ENCODE measurements at regions not wholly inside any gene's neighbourhood (a gene's known extent, or its start where the extent isn't known, plus 50 kb on each side); places are given as distances from the start of the nearest gene placed in this dataset.

- H3K27ac ChIP-seq (replicated peaks) = no peak overlapping the region
- no peak overlapping the region for H3K4me3 ChIP-seq
- intact Hi-C loops (cut with micrococcal nuclease) = no loop called here
- H3K36me3 ChIP-seq = no peaks in the 10 kb centered on the region
- DNase-seq = no peak
- no peaks in the 10 kb centered on the region for H3K4me1 ChIP-seq
- H3K27me3 ChIP-seq (ENCODE audit: low read depth) = no peaks in the 10 kb centered on the region
- TF ChIP-seq CTCF (IDR thresholded peaks at IDR 0.05; ENCODE audit: borderline replicate concordance) = no peak
- H3K9me3 ChIP-seq (replicated peaks) = no peaks in the 10 kb centered on the region
Measured at GRCh38 chr11:112514011-112514740, 253.5 kb upstream of the PLET1 start.

DNA sequence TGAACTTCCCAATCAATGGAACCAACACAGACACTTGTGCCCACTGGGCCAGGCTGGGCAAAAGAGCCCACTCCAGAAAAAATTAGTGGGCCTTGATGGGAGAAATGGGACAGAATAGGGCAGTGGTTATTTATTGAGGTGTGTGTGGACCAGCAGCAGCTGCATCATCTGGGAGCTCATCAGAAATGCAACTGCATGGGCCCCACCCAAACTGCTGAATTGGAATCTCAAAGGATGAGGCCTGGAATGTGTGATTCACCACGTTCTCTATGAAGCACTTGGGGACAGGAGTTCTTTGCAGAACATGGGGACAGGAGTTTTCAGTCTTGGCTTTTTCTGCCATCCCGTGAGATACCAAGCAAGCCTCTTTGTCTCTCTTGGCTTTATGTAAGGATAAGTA is 255.6 kb upstream of the PLET1 start:
- Histone ChIP-seq H3K36me3 (no peaks in the 10 kb centered on the region), H3K4me1 (no peaks in the 10 kb centered on the region), H3K27ac (replicated peaks) (no peak overlapping the region), H3K27me3 (ENCODE audit: low read depth) (no peaks in the 10 kb centered on the region), H3K9me3 (replicated peaks) (no peaks in the 10 kb centered on the region), H3K4me3 (no peak overlapping the region)
- TF ChIP-seq CTCF (IDR thresholded peaks at IDR 0.05; ENCODE audit: borderline replicate concordance) = no peak
- DNase-seq = no peak
- intact Hi-C loops (cut with micrococcal nuclease) = no loop called here

GRCh38 chr11:112516755-112517154 is 256.1 kb upstream of the PLET1 start:
- Histone ChIP-seq H3K36me3 (no peaks in the 10 kb centered on the region), H3K27me3 (ENCODE audit: low read depth) (no peaks in the 10 kb centered on the region), H3K4me3 (no peak overlapping the region), H3K4me1 (no peaks in the 10 kb centered on the region), H3K9me3 (replicated peaks) (no peaks in the 10 kb centered on the region), H3K27ac (replicated peaks) (no peak overlapping the region)
- TF ChIP-seq CTCF (IDR thresholded peaks at IDR 0.05; ENCODE audit: borderline replicate concordance) = no peak
- intact Hi-C loops (cut with micrococcal nuclease) = no loop called here
- no peak for DNase-seq

DNA sequence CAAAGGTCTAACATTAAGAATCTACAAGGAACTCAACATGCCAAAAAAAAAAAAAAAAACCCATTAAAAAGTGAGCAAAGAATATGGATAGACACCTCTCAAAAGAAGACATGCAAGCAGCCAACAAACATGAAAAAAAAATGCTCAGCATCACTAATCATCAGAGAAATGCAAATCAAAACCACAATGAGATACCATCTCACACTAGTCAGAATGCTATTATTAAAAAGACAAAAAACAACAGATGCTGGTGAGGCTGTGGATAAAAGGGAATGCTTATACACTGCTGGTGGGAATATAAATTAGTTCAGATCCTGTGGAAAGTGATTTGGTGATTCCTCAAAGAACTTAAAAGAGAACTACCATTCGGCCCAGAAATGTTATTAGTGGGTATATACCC is 257.7 kb upstream of the PLET1 start:
- H3K27me3 ChIP-seq (ENCODE audit: low read depth) = no peaks in the 10 kb centered on the region
- peaks cover 3% of the 10 kb centered on the region for H3K4me1 ChIP-seq
- no peaks in the 10 kb centered on the region for H3K36me3 ChIP-seq
- no peaks in the 10 kb centered on the region for H3K9me3 ChIP-seq (replicated peaks)
- H3K4me3 ChIP-seq = no peak overlapping the region
- DNase-seq = no peak
- intact Hi-C loops (cut with micrococcal nuclease) = no loop called here
- H3K27ac ChIP-seq (replicated peaks) = no peak overlapping the region
- no peak for TF ChIP-seq CTCF (IDR thresholded peaks at IDR 0.05; ENCODE audit: borderline replicate concordance)

DNA sequence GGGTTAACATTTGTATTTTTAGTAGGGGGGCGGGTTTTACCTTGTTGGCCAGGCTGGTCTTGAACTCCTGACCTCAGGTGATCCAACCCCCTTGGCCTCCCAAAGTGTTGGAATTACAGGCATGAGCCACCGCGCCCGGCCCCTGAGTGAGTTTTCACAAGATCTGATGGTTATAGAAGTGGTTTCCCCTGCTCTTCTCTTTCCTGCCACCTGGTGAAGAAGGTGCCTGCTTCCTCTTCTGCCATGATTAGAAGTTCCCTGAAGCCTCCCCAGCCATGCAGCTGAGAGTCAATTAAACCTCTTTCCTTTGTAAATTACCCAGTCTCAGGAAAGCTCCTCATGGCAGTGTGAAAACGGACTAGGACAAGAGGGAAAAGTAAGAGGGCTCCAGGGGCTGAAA is 259.1 kb upstream of the PLET1 start:
- Histone ChIP-seq H3K4me3 (no peak overlapping the region), H3K27me3 (ENCODE audit: low read depth) (no peaks in the 10 kb centered on the region), H3K9me3 (replicated peaks) (no peaks in the 10 kb centered on the region), H3K36me3 (no peaks in the 10 kb centered on the region), H3K4me1 (peaks cover 17% of the 10 kb centered on the region), H3K27ac (replicated peaks) (no peak overlapping the region)
- no peak for TF ChIP-seq CTCF (IDR thresholded peaks at IDR 0.05; ENCODE audit: borderline replicate concordance)
- no peak for DNase-seq
- intact Hi-C loops (cut with micrococcal nuclease) = no loop called here
